ENCODE measurements at regions not wholly inside any gene's neighbourhood (a gene's known extent, or its start where the extent isn't known, plus 50 kb on each side); places are given as distances from the start of the nearest gene placed in this dataset.

DNA sequence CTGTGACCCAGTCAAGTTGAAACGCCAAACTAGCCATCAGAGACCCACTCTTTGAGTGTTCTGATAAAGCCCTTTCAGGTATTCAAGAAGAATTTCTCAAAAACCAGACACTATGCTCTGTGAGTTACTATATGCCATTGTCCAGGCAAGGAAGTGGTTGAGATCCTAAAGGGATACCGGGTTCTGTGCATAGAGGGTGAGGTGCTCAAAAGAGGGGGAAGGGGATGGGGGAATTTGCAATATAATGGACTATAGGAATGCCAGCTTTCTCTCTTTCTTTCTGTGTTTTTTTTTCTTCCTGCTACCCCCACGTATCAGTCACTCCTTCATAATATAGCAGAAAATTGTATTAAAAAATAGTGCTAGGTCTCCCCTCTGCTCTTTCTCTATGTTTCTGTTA is 1619.0 kb downstream of the STIM2 start:
- FAIRE-seq (no peak), ATAC-seq (no peak), DNase-seq (ENCODE audit: low read depth, low spot score) (no peak)
- Histone ChIP-seq H3K4me1 (ENCODE audit: control insufficient read depth, insufficient read depth, low read length) (no peaks in the 10 kb centered on the region), H2AFZ (ENCODE audit: control insufficient read depth, low read depth, low read length) (no peak overlapping the region), H4K20me1 (ENCODE audit: control insufficient read depth, insufficient read depth) (no peaks in the 10 kb centered on the region), H3K9ac (ENCODE audit: control insufficient read depth, insufficient read depth, low read length) (no peak overlapping the region), H3K4me3 (no peak overlapping the region), H3K9me3 (replicated peaks; ENCODE audit: control insufficient read depth, insufficient read depth, low read length) (no peaks in the 10 kb centered on the region), H3K36me3 (ENCODE audit: control insufficient read depth in 2 of 2, insufficient read depth in 2 of 2, low read length in 1 of 2) (no peaks in the 10 kb centered on the region), H3K27ac (ENCODE audit: control insufficient read depth, insufficient read depth) (no peak overlapping the region), H3K4me2 (ENCODE audit: control insufficient read depth, insufficient read depth) (no peak overlapping the region), H3K79me2 (ENCODE audit: control insufficient read depth, insufficient read depth, low read length) (no peaks in the 10 kb centered on the region), H3K27me3 (replicated peaks in 1 of 2; ENCODE audit: control insufficient read depth in 2 of 2, insufficient read depth in 2 of 2, low read length in 1 of 2) (no peaks in the 10 kb centered on the region)
- POLR2A ChIA-PET: no interaction called here
- CTCF ChIA-PET: interaction anchor here (0.6 kb wide), 1 partner anchor 23 kb away, joined by 3 read pairs; no protein-coding TSS in a partner anchor
- RAD21 ChIA-PET (ENCODE audit: unreplicated experiment): no interaction called here
- no TSS peak for BruUV-seq (replicated peaks)
- intact Hi-C loops (cut with micrococcal nuclease; ENCODE audit: unreplicated experiment) (no loop called here), in situ Hi-C loops (cut with MboI) (no loop called here)
- WGBS (ENCODE audit: insufficient coverage, insufficient replicate concordance, low lambda C conversion rate, missing lambda C conversion rate): 8% methylated on average over 3 of the region's 3 CpGs
- SMC1A ChIA-PET (ENCODE audit: uncharacterized antibody, unreplicated experiment): no interaction called here
- TF ChIP-seq NRF1 (conservative IDR thresholded peaks at IDR 0.05; ENCODE audit: low read depth, low read length) (no peak), ZNF207 (IDR thresholded peaks at IDR 0.05; ENCODE audit: borderline replicate concordance) (no peak), GABPA (IDR thresholded peaks at IDR 0.05; ENCODE audit: low read depth) (no peak), NFYB (IDR thresholded peaks at IDR 0.05; ENCODE audit: insufficient read depth, low read depth, low read length) (no peak), BHLHE40 (IDR thresholded peaks at IDR 0.05; ENCODE audit: borderline replicate concordance in 1 of 2, low read depth in 2 of 2, low read length in 1 of 2) (no peak), FOS (IDR thresholded peaks at IDR 0.05; ENCODE audit: borderline replicate concordance, extremely low read depth, insufficient read length) (no peak), SPI1 (IDR thresholded peaks at IDR 0.05; ENCODE audit: borderline replicate concordance, insufficient read depth, low read depth, low read length) (no peak), RBBP5 (conservative IDR thresholded peaks at IDR 0.05) (no peak), CBX5 (IDR thresholded peaks at IDR 0.05; ENCODE audit: low read depth) (no peak), SMARCA5 (IDR thresholded peaks at IDR 0.05) (no peak), HDAC2 (IDR thresholded peaks at IDR 0.05) (no peak), RELA (IDR thresholded peaks at IDR 0.05; ENCODE audit: borderline replicate concordance, partially characterized antibody) (no peak), FOXK2 (IDR thresholded peaks at IDR 0.05) (no peak)
- TF ChIP-seq, protein P1, sequence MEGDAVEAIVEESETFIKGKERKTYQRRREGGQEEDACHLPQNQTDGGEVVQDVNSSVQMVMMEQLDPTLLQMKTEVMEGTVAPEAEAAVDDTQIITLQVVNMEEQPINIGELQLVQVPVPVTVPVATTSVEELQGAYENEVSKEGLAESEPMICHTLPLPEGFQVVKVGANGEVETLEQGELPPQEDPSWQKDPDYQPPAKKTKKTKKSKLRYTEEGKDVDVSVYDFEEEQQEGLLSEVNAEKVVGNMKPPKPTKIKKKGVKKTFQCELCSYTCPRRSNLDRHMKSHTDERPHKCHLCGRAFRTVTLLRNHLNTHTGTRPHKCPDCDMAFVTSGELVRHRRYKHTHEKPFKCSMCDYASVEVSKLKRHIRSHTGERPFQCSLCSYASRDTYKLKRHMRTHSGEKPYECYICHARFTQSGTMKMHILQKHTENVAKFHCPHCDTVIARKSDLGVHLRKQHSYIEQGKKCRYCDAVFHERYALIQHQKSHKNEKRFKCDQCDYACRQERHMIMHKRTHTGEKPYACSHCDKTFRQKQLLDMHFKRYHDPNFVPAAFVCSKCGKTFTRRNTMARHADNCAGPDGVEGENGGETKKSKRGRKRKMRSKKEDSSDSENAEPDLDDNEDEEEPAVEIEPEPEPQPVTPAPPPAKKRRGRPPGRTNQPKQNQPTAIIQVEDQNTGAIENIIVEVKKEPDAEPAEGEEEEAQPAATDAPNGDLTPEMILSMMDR (IDR thresholded peaks at IDR 0.05 in 2 of 3, conservative IDR thresholded peaks at IDR 0.05 in 1 of 3; ENCODE audit: control insufficient read depth in 2 of 3, extremely low read depth in 1 of 3, insufficient read depth in 1 of 3, low read depth in 3 of 3, low read length in 3 of 3): no peak
- TF ChIP-seq, protein P2, sequence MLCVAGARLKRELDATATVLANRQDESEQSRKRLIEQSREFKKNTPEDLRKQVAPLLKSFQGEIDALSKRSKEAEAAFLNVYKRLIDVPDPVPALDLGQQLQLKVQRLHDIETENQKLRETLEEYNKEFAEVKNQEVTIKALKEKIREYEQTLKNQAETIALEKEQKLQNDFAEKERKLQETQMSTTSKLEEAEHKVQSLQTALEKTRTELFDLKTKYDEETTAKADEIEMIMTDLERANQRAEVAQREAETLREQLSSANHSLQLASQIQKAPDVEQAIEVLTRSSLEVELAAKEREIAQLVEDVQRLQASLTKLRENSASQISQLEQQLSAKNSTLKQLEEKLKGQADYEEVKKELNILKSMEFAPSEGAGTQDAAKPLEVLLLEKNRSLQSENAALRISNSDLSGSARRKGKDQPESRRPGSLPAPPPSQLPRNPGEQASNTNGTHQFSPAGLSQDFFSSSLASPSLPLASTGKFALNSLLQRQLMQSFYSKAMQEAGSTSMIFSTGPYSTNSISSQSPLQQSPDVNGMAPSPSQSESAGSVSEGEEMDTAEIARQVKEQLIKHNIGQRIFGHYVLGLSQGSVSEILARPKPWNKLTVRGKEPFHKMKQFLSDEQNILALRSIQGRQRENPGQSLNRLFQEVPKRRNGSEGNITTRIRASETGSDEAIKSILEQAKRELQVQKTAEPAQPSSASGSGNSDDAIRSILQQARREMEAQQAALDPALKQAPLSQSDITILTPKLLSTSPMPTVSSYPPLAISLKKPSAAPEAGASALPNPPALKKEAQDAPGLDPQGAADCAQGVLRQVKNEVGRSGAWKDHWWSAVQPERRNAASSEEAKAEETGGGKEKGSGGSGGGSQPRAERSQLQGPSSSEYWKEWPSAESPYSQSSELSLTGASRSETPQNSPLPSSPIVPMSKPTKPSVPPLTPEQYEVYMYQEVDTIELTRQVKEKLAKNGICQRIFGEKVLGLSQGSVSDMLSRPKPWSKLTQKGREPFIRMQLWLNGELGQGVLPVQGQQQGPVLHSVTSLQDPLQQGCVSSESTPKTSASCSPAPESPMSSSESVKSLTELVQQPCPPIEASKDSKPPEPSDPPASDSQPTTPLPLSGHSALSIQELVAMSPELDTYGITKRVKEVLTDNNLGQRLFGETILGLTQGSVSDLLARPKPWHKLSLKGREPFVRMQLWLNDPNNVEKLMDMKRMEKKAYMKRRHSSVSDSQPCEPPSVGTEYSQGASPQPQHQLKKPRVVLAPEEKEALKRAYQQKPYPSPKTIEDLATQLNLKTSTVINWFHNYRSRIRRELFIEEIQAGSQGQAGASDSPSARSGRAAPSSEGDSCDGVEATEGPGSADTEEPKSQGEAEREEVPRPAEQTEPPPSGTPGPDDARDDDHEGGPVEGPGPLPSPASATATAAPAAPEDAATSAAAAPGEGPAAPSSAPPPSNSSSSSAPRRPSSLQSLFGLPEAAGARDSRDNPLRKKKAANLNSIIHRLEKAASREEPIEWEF (IDR thresholded peaks at IDR 0.05; ENCODE audit: insufficient replicate concordance, low read depth, low read length): no peak
- TF ChIP-seq, protein P3, sequence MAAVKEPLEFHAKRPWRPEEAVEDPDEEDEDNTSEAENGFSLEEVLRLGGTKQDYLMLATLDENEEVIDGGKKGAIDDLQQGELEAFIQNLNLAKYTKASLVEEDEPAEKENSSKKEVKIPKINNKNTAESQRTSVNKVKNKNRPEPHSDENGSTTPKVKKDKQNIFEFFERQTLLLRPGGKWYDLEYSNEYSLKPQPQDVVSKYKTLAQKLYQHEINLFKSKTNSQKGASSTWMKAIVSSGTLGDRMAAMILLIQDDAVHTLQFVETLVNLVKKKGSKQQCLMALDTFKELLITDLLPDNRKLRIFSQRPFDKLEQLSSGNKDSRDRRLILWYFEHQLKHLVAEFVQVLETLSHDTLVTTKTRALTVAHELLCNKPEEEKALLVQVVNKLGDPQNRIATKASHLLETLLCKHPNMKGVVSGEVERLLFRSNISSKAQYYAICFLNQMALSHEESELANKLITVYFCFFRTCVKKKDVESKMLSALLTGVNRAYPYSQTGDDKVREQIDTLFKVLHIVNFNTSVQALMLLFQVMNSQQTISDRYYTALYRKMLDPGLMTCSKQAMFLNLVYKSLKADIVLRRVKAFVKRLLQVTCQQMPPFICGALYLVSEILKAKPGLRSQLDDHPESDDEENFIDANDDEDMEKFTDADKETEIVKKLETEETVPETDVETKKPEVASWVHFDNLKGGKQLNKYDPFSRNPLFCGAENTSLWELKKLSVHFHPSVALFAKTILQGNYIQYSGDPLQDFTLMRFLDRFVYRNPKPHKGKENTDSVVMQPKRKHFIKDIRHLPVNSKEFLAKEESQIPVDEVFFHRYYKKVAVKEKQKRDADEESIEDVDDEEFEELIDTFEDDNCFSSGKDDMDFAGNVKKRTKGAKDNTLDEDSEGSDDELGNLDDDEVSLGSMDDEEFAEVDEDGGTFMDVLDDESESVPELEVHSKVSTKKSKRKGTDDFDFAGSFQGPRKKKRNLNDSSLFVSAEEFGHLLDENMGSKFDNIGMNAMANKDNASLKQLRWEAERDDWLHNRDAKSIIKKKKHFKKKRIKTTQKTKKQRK (IDR thresholded peaks at IDR 0.05; ENCODE audit: low read depth, low read length): no peak

Measured in GM12878 (cell line).